Right lobe of liver (tissue), 6 donors: ENCODE measurements at regions not wholly inside any gene's neighbourhood (a gene's known extent, or its start where the extent isn't known, plus 50 kb on each side); places are given as distances from the start of the nearest gene placed in this dataset.

Source experiments
- ATAC-seq, 4 donors: fragments of 200-7000 bp; cut with Tn5 transposase; one replicate each; pipeline ENCODE4 v1.9.1; 2020; ENCODE audit warnings: mild to moderate bottlenecking in 4 of 4, moderate library complexity in 4 of 4
- DNase-seq, 3 donors: peaks; one replicate each; pipeline ENCODE4 v3.0.0-alpha.2; 2020
- H3K27ac ChIP-seq, 3 donors: fragments of 200-600 bp; one replicate each; pipeline ENCODE4 v1.8.0; 2022
- H3K27me3 ChIP-seq, 2 donors: fragments of 200-600 bp; one replicate each; pipeline ENCODE4 v1.8.0; 2022
- H3K36me3 ChIP-seq, 4 donors: fragments of 200-600 bp; sonication (generic) in 1 of 4; one replicate each; pipeline versions ENCODE4 v1.5.1 to v1.8.0; 2017 to 2022; ENCODE audit warnings: control low read depth in 1 of 4
- H3K4me1 ChIP-seq, 4 donors: fragments of 200-600 bp; sonication (generic) in 1 of 4; one replicate each; pipeline versions ENCODE4 v1.5.1 to v1.8.0; 2017 to 2022; ENCODE audit warnings: control low read depth in 1 of 4
- H3K4me3 ChIP-seq, 3 donors: fragments of 200-600 bp; one replicate each; pipeline ENCODE4 v1.8.0; 2022
- H3K9me3 ChIP-seq, 4 donors: fragments of 200-600 bp; sonication (generic) in 1 of 4; one replicate each; pipeline versions ENCODE4 v1.5.1 to v1.8.0; 2017 to 2022; ENCODE audit warnings: control low read depth in 1 of 4
- CTCF ChIP-seq, 4 donors: fragments of 200-600 bp in 3 of 4; fragments of 450-650 bp in 1 of 4; IDR thresholded peaks; one replicate each; pipeline versions ENCODE4 v1.5.1 to v1.8.0; 2016 to 2022; ENCODE audit warnings: antibody characterized with exemption in 4 of 4, mild to moderate bottlenecking in 2 of 4
- POLR2A ChIP-seq: fragments of 450-650 bp; IDR thresholded peaks from one replicate; pipeline ENCODE4 v1.6.1; 2017; ENCODE audit warnings: antibody characterized with exemption, mild to moderate bottlenecking
- WGBS: methylation state at CpG from one replicate; pipeline ENCODE4 v1.1.6; 2018; ENCODE audit warnings: low coverage, low lambda C conversion rate; ENCODE audit not compliant: insufficient coverage; ENCODE audit errors: missing lambda C conversion rate; 5-methylcytosine and 5-hydroxymethylcytosine counted together
- intact Hi-C, 2 donors: fragments of 100-400 bp; cut with DNase I; formaldehyde crosslinking; loops; one replicate each; pipeline versions ENCODE4 v1.11.2 to v1.14.1; 2022
- donor health status: DM: no; HTN: yes; CAD: no.
- donor health status: DM: no; HTN: no; CAD: no.
- donor health status: DM: no; HTN: no; CAD: no.
- donor health status: DM: no; HTN: yes; CAD: no.
- donor health status: DM: no; HTN: yes; CAD: no.

- Histone ChIP-seq H3K4me3 (no peak overlapping the region), H3K27me3 (no peaks in the 10 kb centered on the region), H3K36me3 (no peaks in the 10 kb centered on the region), H3K9me3 (no peaks in the 10 kb centered on the region), H3K27ac (no peak overlapping the region), H3K4me1 (no peaks in the 10 kb centered on the region)
- no peak for TF ChIP-seq CTCF (IDR thresholded peaks at IDR 0.05)
- no peak for TF ChIP-seq POLR2A
- ATAC-seq: no peak
- DNase-seq: no peak
- intact Hi-C loops: no loop called here
- WGBS: 86% methylated on average over 4 of the region's 4 CpGs
These were observed 101.0 kb upstream of the IKZF1 start for GRCh38 chr7:50203521-50203920.

GRCh38 chr7:50202052-50202555, 102.4 kb upstream of the IKZF1 start:
- Histone ChIP-seq H3K36me3 (no peaks in the 10 kb centered on the region), H3K27ac (no peak overlapping the region), H3K4me3 (no peak overlapping the region), H3K9me3 (no peaks in the 10 kb centered on the region), H3K4me1 (no peaks in the 10 kb centered on the region), H3K27me3 (no peaks in the 10 kb centered on the region)
- intact Hi-C loops: no loop called here
- WGBS: 21% methylated on average over 1 of the region's 1 CpG
- DNase-seq (no peak), ATAC-seq (no peak)
- TF ChIP-seq POLR2A: no peak
- TF ChIP-seq CTCF (IDR thresholded peaks at IDR 0.05): no peak

GRCh38 chr7:50199824-50200223, 104.7 kb upstream of the IKZF1 start:
- no peak overlapping the region for H3K4me3 ChIP-seq
- intact Hi-C loops: no loop called here
- H3K27ac ChIP-seq: no peak overlapping the region
- ATAC-seq (no peak), DNase-seq (no peak)
- TF ChIP-seq CTCF (IDR thresholded peaks at IDR 0.05) (no peak), POLR2A (no peak)
- no peaks in the 10 kb centered on the region for H3K36me3 ChIP-seq
- H3K27me3 ChIP-seq: no peaks in the 10 kb centered on the region
- H3K4me1 ChIP-seq: no peaks in the 10 kb centered on the region
- WGBS: 49% methylated on average over 5 of the region's 5 CpGs
- no peaks in the 10 kb centered on the region for H3K9me3 ChIP-seq

- 61% methylated on average over 4 of the region's 9 CpGs for WGBS
These were observed 104.5 kb upstream of the ZPBP start for GRCh38 chr7:50197549-50197948.

More at GRCh38 chr7:50197549-50197948, 104.5 kb upstream of the ZPBP start:
- DNase-seq (no peak), ATAC-seq (no peak)
- Histone ChIP-seq H3K4me1 (no peaks in the 10 kb centered on the region), H3K4me3 (no peak overlapping the region), H3K9me3 (no peaks in the 10 kb centered on the region), H3K27me3 (no peaks in the 10 kb centered on the region), H3K27ac (no peak overlapping the region), H3K36me3 (no peaks in the 10 kb centered on the region)
- intact Hi-C loops: no loop called here
- TF ChIP-seq CTCF (IDR thresholded peaks at IDR 0.05): no peak
- no peak for TF ChIP-seq POLR2A
